ENCODE measurements at regions not wholly inside any gene's neighbourhood (a gene's known extent, or its start where the extent isn't known, plus 50 kb on each side); places are given as distances from the start of the nearest gene placed in this dataset.

DNA sequence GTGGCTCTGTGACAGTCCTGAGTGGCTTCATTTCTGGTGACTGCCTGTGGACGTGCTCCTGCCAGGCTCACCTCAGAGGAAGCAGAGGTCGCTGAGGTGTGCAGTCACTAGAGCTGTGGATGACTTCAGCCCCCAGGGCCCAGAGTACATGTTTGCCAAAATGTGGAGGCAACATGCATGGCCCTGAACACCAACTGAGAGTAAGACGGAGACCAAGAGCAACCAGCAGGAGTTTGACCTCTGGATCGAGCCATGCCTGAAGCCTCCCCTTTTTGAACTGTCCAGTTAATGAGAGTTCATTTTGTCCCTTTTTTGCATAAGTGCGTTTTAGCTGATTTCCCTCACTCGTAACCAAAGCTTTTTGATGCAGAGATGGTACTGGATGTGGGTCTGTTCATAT lies 184.9 kb downstream of the RTP5 start (continued):
- TF ChIP-seq ZNF217 (IDR thresholded peaks at IDR 0.05), result no peak
- TF ChIP-seq IRF3 (IDR thresholded peaks at IDR 0.05), result no peak
- TF ChIP-seq IKZF2 (IDR thresholded peaks at IDR 0.05), result no peak
- no peak for TF ChIP-seq NFYA (IDR thresholded peaks at IDR 0.05; ENCODE audit: borderline replicate concordance, low read depth, low read length)

GRCh38 chr2:242054881-242055801 lies 185.6 kb downstream of the RTP5 start:
- in situ Hi-C loops (cut with MboI) (no loop called here), intact Hi-C loops (cut with micrococcal nuclease; ENCODE audit: unreplicated experiment) (no loop called here)
- Histone ChIP-seq H2AFZ (ENCODE audit: control insufficient read depth, low read depth, low read length) (no peak overlapping the region), H3K4me1 (ENCODE audit: control insufficient read depth, insufficient read depth, low read length) (no peaks in the 10 kb centered on the region), H4K20me1 (ENCODE audit: control insufficient read depth, insufficient read depth) (no peaks in the 10 kb centered on the region), H3K27ac (ENCODE audit: control insufficient read depth, insufficient read depth) (no peak overlapping the region), H3K9me3 (replicated peaks; ENCODE audit: control insufficient read depth, insufficient read depth, low read length) (no peaks in the 10 kb centered on the region; the same call in 2 of the 3 replicates), H3K4me2 (ENCODE audit: control insufficient read depth, insufficient read depth) (no peak overlapping the region), H3K9ac (ENCODE audit: control insufficient read depth, insufficient read depth, low read length) (no peak overlapping the region), H3K79me2 (ENCODE audit: control insufficient read depth, insufficient read depth, low read length) (no peaks in the 10 kb centered on the region), H3K27me3 (replicated peaks in 1 of 2; ENCODE audit: control insufficient read depth in 2 of 2, insufficient read depth in 2 of 2, low read length in 1 of 2) (peaks cover 0 to 3% of the 10 kb centered on the region in 2 experiments; a peak in 1 of 4 replicates), H3K4me3 (no peak overlapping the region), H3K36me3 (ENCODE audit: control insufficient read depth in 2 of 2, insufficient read depth in 2 of 2, low read length in 1 of 2) (no peaks in the 10 kb centered on the region)
- no peak for ATAC-seq
- FAIRE-seq, result no peak
- ChIA-PET RAD21 (ENCODE audit: unreplicated experiment) (no interaction called here), SMC1A (ENCODE audit: uncharacterized antibody, unreplicated experiment) (interaction anchor here (1.3 kb wide), 1 partner anchor 32 kb away, joined by 4 read pairs; no protein-coding TSS in a partner anchor), POLR2A (no interaction called here), CTCF (interaction anchor here (0.5 kb wide), 1 partner anchor 216 kb away, joined by 3 read pairs; no protein-coding TSS in a partner anchor)
- no peak for DNase-seq (ENCODE audit: low read depth, low spot score)
- TF ChIP-seq, protein P1, sequence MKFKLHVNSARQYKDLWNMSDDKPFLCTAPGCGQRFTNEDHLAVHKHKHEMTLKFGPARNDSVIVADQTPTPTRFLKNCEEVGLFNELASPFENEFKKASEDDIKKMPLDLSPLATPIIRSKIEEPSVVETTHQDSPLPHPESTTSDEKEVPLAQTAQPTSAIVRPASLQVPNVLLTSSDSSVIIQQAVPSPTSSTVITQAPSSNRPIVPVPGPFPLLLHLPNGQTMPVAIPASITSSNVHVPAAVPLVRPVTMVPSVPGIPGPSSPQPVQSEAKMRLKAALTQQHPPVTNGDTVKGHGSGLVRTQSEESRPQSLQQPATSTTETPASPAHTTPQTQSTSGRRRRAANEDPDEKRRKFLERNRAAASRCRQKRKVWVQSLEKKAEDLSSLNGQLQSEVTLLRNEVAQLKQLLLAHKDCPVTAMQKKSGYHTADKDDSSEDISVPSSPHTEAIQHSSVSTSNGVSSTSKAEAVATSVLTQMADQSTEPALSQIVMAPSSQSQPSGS (IDR thresholded peaks at IDR 0.05; ENCODE audit: low read length), result no peak
- TF ChIP-seq RFX5 (IDR thresholded peaks at IDR 0.05; ENCODE audit: low read depth, low read length) (no peak), ESRRA (IDR thresholded peaks at IDR 0.05; ENCODE audit: low read length) (no peak), EGR1 (IDR thresholded peaks at IDR 0.05; ENCODE audit: borderline replicate concordance in 1 of 2, low read depth in 2 of 2, low read length in 2 of 2) (no peak), SUPT20H (IDR thresholded peaks at IDR 0.05; ENCODE audit: borderline replicate concordance, control insufficient read depth, low read depth, low read length) (no peak), HDAC6 (IDR thresholded peaks at IDR 0.05; ENCODE audit: unreplicated experiment) (no peak), IRF4 (IDR thresholded peaks at IDR 0.05; ENCODE audit: low read depth, low read length) (no peak), GABPA (IDR thresholded peaks at IDR 0.05; ENCODE audit: low read depth) (no peak), SMARCA5 (IDR thresholded peaks at IDR 0.05) (no peak), PML (IDR thresholded peaks at IDR 0.05; ENCODE audit: low read length) (no peak), GATAD2B (conservative IDR thresholded peaks at IDR 0.05; ENCODE audit: low read depth) (no peak), NFXL1 (IDR thresholded peaks at IDR 0.05; ENCODE audit: borderline replicate concordance) (no peak), EED (IDR thresholded peaks at IDR 0.05; ENCODE audit: low read depth) (no peak), YY1 (IDR thresholded peaks at IDR 0.05; ENCODE audit: low read depth, low read length) (no peak), CBX5 (IDR thresholded peaks at IDR 0.05; ENCODE audit: low read depth) (no peak), TARDBP (IDR thresholded peaks at IDR 0.05; ENCODE audit: borderline replicate concordance) (no peak), SREBF2 (IDR thresholded peaks at IDR 0.05; ENCODE audit: low read length) (no peak), MXI1 (IDR thresholded peaks at IDR 0.05; ENCODE audit: low read depth, low read length) (no peak), NR2C2 (IDR thresholded peaks at IDR 0.05; ENCODE audit: borderline replicate concordance, control insufficient read depth, insufficient read length, low read depth) (no peak)
- no TSS peak for BruUV-seq (replicated peaks)
- 52% methylated on average over 35 of the region's 39 CpGs for WGBS (ENCODE audit: insufficient coverage, insufficient replicate concordance, low lambda C conversion rate, missing lambda C conversion rate)
